ENCODE measurements at regions not wholly inside any gene's neighbourhood (a gene's known extent, or its start where the extent isn't known, plus 50 kb on each side); places are given as distances from the start of the nearest gene placed in this dataset.

DNA sequence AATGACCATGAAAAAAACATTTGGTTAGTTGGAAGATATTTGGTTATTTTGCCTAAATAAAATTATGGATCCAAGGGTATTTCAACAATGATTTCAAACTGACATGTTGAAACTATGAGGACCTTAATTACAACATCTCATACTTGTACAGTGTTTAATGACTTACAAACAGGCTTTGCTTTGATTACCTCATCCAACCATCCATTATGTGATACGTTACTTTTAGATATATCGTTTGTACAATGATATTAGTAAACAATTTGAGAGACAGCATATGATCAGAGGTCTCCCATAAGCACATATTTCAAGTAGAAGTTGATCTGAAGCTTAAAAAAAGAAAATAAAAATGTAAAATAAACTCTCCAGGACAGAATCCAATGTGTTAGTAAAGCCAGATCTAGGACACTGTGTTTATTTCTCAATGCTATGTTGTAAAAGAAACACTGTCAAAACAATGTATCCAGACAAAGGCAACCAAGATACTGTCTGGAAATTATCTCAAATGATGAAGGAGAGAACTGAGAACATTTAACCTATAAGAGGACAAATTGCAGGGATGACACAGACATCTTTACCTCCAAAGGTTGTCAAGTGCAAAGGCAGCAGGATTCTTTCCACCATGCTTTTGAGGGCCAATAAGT, 116.0 kb upstream of the TARS1 start:
- DNase-seq (ENCODE audit: extremely low spot score), result no peak
- ChIA-PET CTCF (no interaction called here), POLR2A (no interaction called here)
- no peak for TF ChIP-seq CTCF (IDR thresholded peaks at IDR 0.05; ENCODE audit: control extremely low read depth, extremely low read depth, low read depth, missing control alignments)

GRCh38 chr5:33328818-33329217, 111.9 kb upstream of the TARS1 start:
- TF ChIP-seq CTCF (IDR thresholded peaks at IDR 0.05; ENCODE audit: control extremely low read depth, extremely low read depth, low read depth, missing control alignments), result no peak
- no peak for DNase-seq (ENCODE audit: extremely low spot score)
- POLR2A ChIA-PET, result interaction anchor here (0.5 kb wide), 1 partner anchor 684 kb away, joined by 3 read pairs; no protein-coding TSS in a partner anchor
- CTCF ChIA-PET, result no interaction called here

- POLR2A ChIA-PET, result no interaction called here
- CTCF ChIA-PET, result interaction anchor here (1.0 kb wide), 1 partner anchor 20 kb away, joined by 4 read pairs; no protein-coding TSS in a partner anchor
Observed at GRCh38 chr5:33329891-33330290, 110.9 kb upstream of the TARS1 start.

GRCh38 chr5:33330426-33330825, 110.3 kb upstream of the TARS1 start:
- TF ChIP-seq CTCF (IDR thresholded peaks at IDR 0.05; ENCODE audit: control extremely low read depth, extremely low read depth, low read depth, missing control alignments), result no peak
- ChIA-PET POLR2A (no interaction called here), CTCF (no interaction called here)
- DNase-seq (ENCODE audit: extremely low spot score), result no peak

More at GRCh38 chr5:33329891-33330290, 110.9 kb upstream of the TARS1 start:
- no peak for DNase-seq (ENCODE audit: extremely low spot score)
- no peak for TF ChIP-seq CTCF (IDR thresholded peaks at IDR 0.05; ENCODE audit: control extremely low read depth, extremely low read depth, low read depth, missing control alignments)

DNA sequence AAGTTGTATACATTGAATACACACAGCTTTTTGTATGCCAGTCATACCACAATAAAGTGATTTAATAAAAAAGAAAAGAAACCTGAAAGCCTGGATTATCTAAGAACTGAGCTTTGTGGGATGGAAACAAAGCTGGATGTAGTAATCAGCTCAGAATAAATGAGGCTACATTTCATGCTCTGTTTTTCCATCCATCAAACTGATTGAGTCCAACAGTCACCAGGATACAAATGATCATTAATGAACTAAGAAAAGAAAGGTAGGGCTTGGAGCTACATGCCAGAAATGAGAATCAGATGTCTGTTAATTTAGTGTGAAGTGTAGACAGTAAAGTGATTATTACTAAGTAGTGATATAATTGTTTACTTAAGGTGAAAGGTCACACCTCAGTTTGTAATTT, 109.8 kb upstream of the TARS1 start:
- TF ChIP-seq CTCF (IDR thresholded peaks at IDR 0.05; ENCODE audit: control extremely low read depth, extremely low read depth, low read depth, missing control alignments), result no peak
- CTCF ChIA-PET, result no interaction called here
- POLR2A ChIA-PET, result no interaction called here
- no peak for DNase-seq (ENCODE audit: extremely low spot score)

DNA sequence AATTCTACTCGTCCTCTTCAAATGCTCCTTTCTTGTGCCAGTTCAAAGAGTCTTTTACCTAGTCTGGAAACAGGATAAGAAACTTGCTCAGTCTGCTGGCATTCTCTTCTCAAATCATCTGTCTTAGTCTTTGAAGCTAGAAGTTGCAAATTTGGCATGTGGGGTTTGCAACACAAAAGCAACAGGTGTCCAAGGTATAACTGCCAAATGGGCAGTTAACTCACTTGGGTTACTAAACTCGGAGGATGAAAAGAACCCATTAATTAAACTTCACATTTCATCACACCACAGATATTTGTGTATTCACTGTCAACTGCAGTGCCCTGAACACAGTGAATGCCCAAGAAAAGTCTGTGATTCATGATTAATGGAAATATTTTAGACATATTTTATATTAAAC, 108.0 kb upstream of the TARS1 start:
- TF ChIP-seq CTCF (IDR thresholded peaks at IDR 0.05; ENCODE audit: control extremely low read depth, extremely low read depth, low read depth, missing control alignments), result no peak
- no peak for DNase-seq (ENCODE audit: extremely low spot score)
- CTCF ChIA-PET, result interaction anchor here (1.0 kb wide), 1 partner anchor 22 kb away, joined by 3 read pairs; no protein-coding TSS in a partner anchor
- POLR2A ChIA-PET, result no interaction called here

Data from GM10248 (cell line).